Endothelial cell of umbilical vein (primary cell): ENCODE measurements at regions not wholly inside any gene's neighbourhood (a gene's known extent, or its start where the extent isn't known, plus 50 kb on each side); places are given as distances from the start of the nearest gene placed in this dataset.

ENCODE experiments used
- BruUV-seq: library from RNA; stranded (reverse); fragments of 400-500 nt; replicated peaks from 2 replicates; lab custom pipeline; 2021; lab: Mats Ljungman, UMichigan
- CTCF ChIA-PET: fragments of 300-600, 350-600 bp; sonication (Branson Sonifier 250); formaldehyde crosslinking; loops from one replicate; lab custom pipeline; 2021; ENCODE audit warnings: antibody characterized with exemption, inconsistent platforms; lab: Charles Lee
- POLR2A ChIA-PET: fragments of 300-600, 350-600 bp; sonication (Branson Sonifier 250); formaldehyde crosslinking; loops from one replicate; lab custom pipeline; 2021; ENCODE audit warnings: antibody characterized with exemption, inconsistent platforms; lab: Charles Lee
- DNase-seq: peaks from one replicate; pipeline ENCODE4 v3.0.0-alpha.2; 2011; ENCODE audit warnings: low read depth, low spot score
- FAIRE-seq: peaks from 2 replicates; lab custom pipeline; 2011; peaks lifted over from hg19 to GRCh38; lab: Jason Lieb, UNC
- H2AFZ ChIP-seq: 2 replicates; pipeline ENCODE4 v1.6.0; 2012; ENCODE audit warnings: low read depth, low read length, control low read depth, inconsistent platforms
- H3K27ac ChIP-seq: 2 replicates; pipeline ENCODE4 v1.5.1; 2011; ENCODE audit warnings: low read depth, mild to moderate bottlenecking, control low read depth, low read length, moderate library complexity; ENCODE audit not compliant: insufficient read depth
- H3K27me3 ChIP-seq, 2 experiments: 2 replicates each; pipeline versions ENCODE4 v1.6.0 to v1.6.1; 2011; ENCODE audit warnings: low read length in 2 of 2, mixed read lengths in 1 of 2; ENCODE audit not compliant: control insufficient read depth in 2 of 2, insufficient read depth in 2 of 2
- H3K36me3 ChIP-seq, 2 experiments: 2 replicates in 1 of 2; 3 replicates in 1 of 2; pipeline ENCODE4 v1.5.1; 2011; ENCODE audit warnings: low read length in 2 of 2, mild to moderate bottlenecking in 1 of 2, moderate library complexity in 1 of 2; ENCODE audit not compliant: control insufficient read depth in 2 of 2, insufficient read depth in 2 of 2; ENCODE audit errors: extremely low read depth in 1 of 2
- H3K4me1 ChIP-seq: 3 replicates; pipeline ENCODE4 v1.5.1; 2011; ENCODE audit warnings: mild to moderate bottlenecking, low read length; ENCODE audit not compliant: control insufficient read depth, insufficient read depth; ENCODE audit errors: extremely low read depth
- H3K4me2 ChIP-seq: 2 replicates; pipeline ENCODE4 v1.6.1; 2011; ENCODE audit warnings: low read length, control low read depth, mixed read lengths; ENCODE audit not compliant: insufficient read depth
- H3K4me3 ChIP-seq, 3 experiments: fragments of 200-600 bp in 1 of 3; sonication (generic), shearing (Covaris generic) in 1 of 3; replicated peaks in 1 of 3; 2 replicates each; pipeline ENCODE4 v1.5.1; 2011 to 2016; ENCODE audit warnings: control low read depth in 3 of 3, low read length in 3 of 3, mild to moderate bottlenecking in 2 of 3, inconsistent platforms in 1 of 3, low read depth in 1 of 3, moderate library complexity in 1 of 3; ENCODE audit not compliant: insufficient read depth in 1 of 3
- H3K79me2 ChIP-seq: 2 replicates; pipeline ENCODE4 v1.6.0; 2012; ENCODE audit warnings: low read length, inconsistent platforms; ENCODE audit not compliant: control insufficient read depth, insufficient read depth
- H3K9ac ChIP-seq: replicated peaks from 2 replicates; pipeline ENCODE3; 2011; ENCODE audit warnings: low read length, control low read depth; ENCODE audit not compliant: insufficient read depth; ENCODE audit errors: extremely low read depth
- H3K9me1 ChIP-seq: replicated peaks from 3 replicates; pipeline ENCODE4 v1.6.0; 2011; ENCODE audit warnings: mild to moderate bottlenecking, low read length; ENCODE audit not compliant: control insufficient read depth, insufficient read depth; ENCODE audit errors: extremely low read depth
- H3K9me3 ChIP-seq: replicated peaks from 2 replicates; pipeline ENCODE4 v1.5.1; 2012; ENCODE audit warnings: low read length, inconsistent platforms; ENCODE audit not compliant: control insufficient read depth, insufficient read depth
- H4K20me1 ChIP-seq: replicated peaks from 2 replicates; pipeline ENCODE3; 2011; ENCODE audit warnings: mild to moderate bottlenecking, low read length; ENCODE audit not compliant: control insufficient read depth, insufficient read depth; ENCODE audit errors: extremely low read depth
- EZH2 ChIP-seq: IDR thresholded peaks from 2 replicates; pipeline ENCODE4 v1.6.1; 2012; ENCODE audit warnings: borderline replicate concordance, low read depth, mild to moderate bottlenecking, moderate library complexity, low read length, inconsistent platforms; ENCODE audit not compliant: severe bottlenecking
- FOS ChIP-seq: IDR thresholded peaks from 2 replicates; pipeline ENCODE4 v1.6.1; 2011; ENCODE audit warnings: mild to moderate bottlenecking, low read length, moderate library complexity, borderline replicate concordance; ENCODE audit not compliant: insufficient read depth
- GATA2 ChIP-seq: IDR thresholded peaks from 2 replicates; pipeline ENCODE4 v1.7.0; 2011; ENCODE audit warnings: low read depth, mild to moderate bottlenecking, moderate library complexity, mixed read lengths, low read length; ENCODE audit not compliant: insufficient read length, insufficient read depth
- JUN ChIP-seq: IDR thresholded peaks from 2 replicates; pipeline ENCODE4 v1.6.1; 2011; ENCODE audit warnings: borderline replicate concordance, low read depth; ENCODE audit not compliant: insufficient read length, insufficient read depth
- MYC ChIP-seq: IDR thresholded peaks from one replicate; pipeline ENCODE4 v1.6.1; 2011; ENCODE audit warnings: mild to moderate bottlenecking, low read depth, low read length
- POLR2A ChIP-seq: IDR thresholded peaks from 2 replicates; pipeline ENCODE4 v1.6.1; 2012; ENCODE audit warnings: low read depth, mild to moderate bottlenecking, control low read depth, low read length
- POLR2AphosphoS5 ChIP-seq: IDR thresholded peaks from 2 replicates; pipeline ENCODE4 v1.6.1; 2012; ENCODE audit warnings: low read depth, mild to moderate bottlenecking, control low read depth, low read length, moderate library complexity; ENCODE audit not compliant: insufficient read depth
- dilution Hi-C: fragments of 300-500 bp; cut with MboI; formaldehyde crosslinking; loops from one replicate; pipeline ENCODE4 v1.15.0; 2019; ENCODE audit warnings: low sequenced_read_pairs; ENCODE audit not compliant: extremely low pct_ligation_motif_present
- intact Hi-C: fragments of 100-400 bp; cut with micrococcal nuclease; formaldehyde crosslinking; loops from one replicate; pipeline ENCODE4 v1.10.0; 2022
- TF ChIP-seq, protein P1 (sequence below), 2 donors: IDR thresholded peaks; 1 replicate in 1 of 2; 2 replicates in 1 of 2; pipeline ENCODE4 v1.5.1; 2011; ENCODE audit warnings: low read length in 2 of 2, mild to moderate bottlenecking in 2 of 2, moderate library complexity in 2 of 2, control low read depth in 1 of 2, inconsistent platforms in 1 of 2, low read depth in 1 of 2; ENCODE audit not compliant: insufficient read depth in 1 of 2; ENCODE audit errors: extremely low read depth in 1 of 2
- TF ChIP-seq, protein P2 (sequence below): IDR thresholded peaks from 2 replicates; pipeline ENCODE4 v1.6.1; 2011; ENCODE audit not compliant: insufficient read depth, insufficient read length

- no TSS peak for BruUV-seq
- dilution Hi-C loops, result no loop called here
Measured at GRCh38 chr1:218887141-218887925, 286.3 kb upstream of the LYPLAL1 start.

GRCh38 chr1:218890451-218890850 lies 283.2 kb upstream of the LYPLAL1 start:
- TF ChIP-seq JUN (no peak), POLR2AphosphoS5 (no peak), POLR2A (no peak), EZH2 (no peak), GATA2 (no peak), MYC (no peak), FOS (no peak)
- TF ChIP-seq, protein P1, sequence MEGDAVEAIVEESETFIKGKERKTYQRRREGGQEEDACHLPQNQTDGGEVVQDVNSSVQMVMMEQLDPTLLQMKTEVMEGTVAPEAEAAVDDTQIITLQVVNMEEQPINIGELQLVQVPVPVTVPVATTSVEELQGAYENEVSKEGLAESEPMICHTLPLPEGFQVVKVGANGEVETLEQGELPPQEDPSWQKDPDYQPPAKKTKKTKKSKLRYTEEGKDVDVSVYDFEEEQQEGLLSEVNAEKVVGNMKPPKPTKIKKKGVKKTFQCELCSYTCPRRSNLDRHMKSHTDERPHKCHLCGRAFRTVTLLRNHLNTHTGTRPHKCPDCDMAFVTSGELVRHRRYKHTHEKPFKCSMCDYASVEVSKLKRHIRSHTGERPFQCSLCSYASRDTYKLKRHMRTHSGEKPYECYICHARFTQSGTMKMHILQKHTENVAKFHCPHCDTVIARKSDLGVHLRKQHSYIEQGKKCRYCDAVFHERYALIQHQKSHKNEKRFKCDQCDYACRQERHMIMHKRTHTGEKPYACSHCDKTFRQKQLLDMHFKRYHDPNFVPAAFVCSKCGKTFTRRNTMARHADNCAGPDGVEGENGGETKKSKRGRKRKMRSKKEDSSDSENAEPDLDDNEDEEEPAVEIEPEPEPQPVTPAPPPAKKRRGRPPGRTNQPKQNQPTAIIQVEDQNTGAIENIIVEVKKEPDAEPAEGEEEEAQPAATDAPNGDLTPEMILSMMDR (IDR thresholded peaks at IDR 0.05; ENCODE audit: extremely low read depth in 1 of 2, insufficient read depth in 1 of 2, low read depth in 1 of 2, low read length in 2 of 2), result no peak
- TF ChIP-seq, protein P2, sequence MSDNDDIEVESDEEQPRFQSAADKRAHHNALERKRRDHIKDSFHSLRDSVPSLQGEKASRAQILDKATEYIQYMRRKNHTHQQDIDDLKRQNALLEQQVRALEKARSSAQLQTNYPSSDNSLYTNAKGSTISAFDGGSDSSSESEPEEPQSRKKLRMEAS, result no peak
- Histone ChIP-seq H3K4me3 (no peak overlapping the region), H4K20me1 (no peaks in the 10 kb centered on the region), H3K36me3 (no peaks in the 10 kb centered on the region), H3K4me2 (no peak overlapping the region), H3K27ac (no peak overlapping the region), H2AFZ (no peak overlapping the region), H3K27me3 (no peaks in the 10 kb centered on the region), H3K9ac (no peak overlapping the region), H3K4me1 (peaks cover 5% of the 10 kb centered on the region), H3K9me3 (no peaks in the 10 kb centered on the region), H3K9me1 (no peaks in the 10 kb centered on the region), H3K79me2 (no peaks in the 10 kb centered on the region)
- no TSS peak for BruUV-seq
- dilution Hi-C loops (no loop called here), intact Hi-C loops (no loop called here)
- FAIRE-seq (no peak), DNase-seq (no peak)
- CTCF ChIA-PET, result no interaction called here
- POLR2A ChIA-PET, result no interaction called here

More at GRCh38 chr1:218887141-218887925, 286.3 kb upstream of the LYPLAL1 start:
- Histone ChIP-seq H3K4me2 (no peak overlapping the region), H3K27me3 (no peaks in the 10 kb centered on the region), H3K9ac (no peak overlapping the region), H3K4me1 (peaks cover 5% of the 10 kb centered on the region), H3K9me3 (no peaks in the 10 kb centered on the region), H3K9me1 (no peaks in the 10 kb centered on the region), H3K4me3 (no peak overlapping the region), H4K20me1 (no peaks in the 10 kb centered on the region), H3K79me2 (no peaks in the 10 kb centered on the region), H2AFZ (no peak overlapping the region), H3K27ac (no peak overlapping the region), H3K36me3 (no peaks in the 10 kb centered on the region)
- CTCF ChIA-PET, result interaction anchor here (1.5 to 1.6 kb wide), 2 partner anchors 9 kb away, joined by 5 to 7 read pairs; no protein-coding TSS in a partner anchor
- peak; percentile 46 for TF ChIP-seq GATA2
- no peak for TF ChIP-seq POLR2AphosphoS5
- TF ChIP-seq EZH2, result no peak
- FAIRE-seq (no peak), DNase-seq (no peak)
- POLR2A ChIA-PET, result interaction anchor here (0.5 kb wide), 1 partner anchor 543 kb away, joined by 8 read pairs; no protein-coding TSS in a partner anchor
- intact Hi-C loops, result no loop called here
